Endothelial cell of umbilical vein (primary cell): ENCODE measurements at regions not wholly inside any gene's neighbourhood (a gene's known extent, or its start where the extent isn't known, plus 50 kb on each side); places are given as distances from the start of the nearest gene placed in this dataset.

Source experiments
- BruUV-seq: library from RNA; stranded (reverse); fragments of 400-500 nt; replicated peaks from 2 replicates; lab custom pipeline; 2021; lab: Mats Ljungman, UMichigan
- CTCF ChIA-PET: fragments of 300-600, 350-600 bp; sonication (Branson Sonifier 250); formaldehyde crosslinking; loops from one replicate; lab custom pipeline; 2021; ENCODE audit warnings: antibody characterized with exemption, inconsistent platforms; lab: Charles Lee
- POLR2A ChIA-PET: fragments of 300-600, 350-600 bp; sonication (Branson Sonifier 250); formaldehyde crosslinking; loops from one replicate; lab custom pipeline; 2021; ENCODE audit warnings: antibody characterized with exemption, inconsistent platforms; lab: Charles Lee
- DNase-seq: peaks from one replicate; pipeline ENCODE4 v3.0.0-alpha.2; 2011; ENCODE audit warnings: low read depth, low spot score
- FAIRE-seq: peaks from 2 replicates; lab custom pipeline; 2011; peaks lifted over from hg19 to GRCh38; lab: Jason Lieb, UNC
- H2AFZ ChIP-seq: 2 replicates; pipeline ENCODE4 v1.6.0; 2012; ENCODE audit warnings: low read depth, low read length, control low read depth, inconsistent platforms
- H3K27ac ChIP-seq: 2 replicates; pipeline ENCODE4 v1.5.1; 2011; ENCODE audit warnings: low read depth, mild to moderate bottlenecking, control low read depth, low read length, moderate library complexity; ENCODE audit not compliant: insufficient read depth
- H3K27me3 ChIP-seq, 2 experiments: 2 replicates each; pipeline versions ENCODE4 v1.6.0 to v1.6.1; 2011; ENCODE audit warnings: low read length in 2 of 2, mixed read lengths in 1 of 2; ENCODE audit not compliant: control insufficient read depth in 2 of 2, insufficient read depth in 2 of 2
- H3K36me3 ChIP-seq, 2 experiments: 2 replicates in 1 of 2; 3 replicates in 1 of 2; pipeline ENCODE4 v1.5.1; 2011; ENCODE audit warnings: low read length in 2 of 2, mild to moderate bottlenecking in 1 of 2, moderate library complexity in 1 of 2; ENCODE audit not compliant: control insufficient read depth in 2 of 2, insufficient read depth in 2 of 2; ENCODE audit errors: extremely low read depth in 1 of 2
- H3K4me1 ChIP-seq: 3 replicates; pipeline ENCODE4 v1.5.1; 2011; ENCODE audit warnings: mild to moderate bottlenecking, low read length; ENCODE audit not compliant: control insufficient read depth, insufficient read depth; ENCODE audit errors: extremely low read depth
- H3K4me2 ChIP-seq: 2 replicates; pipeline ENCODE4 v1.6.1; 2011; ENCODE audit warnings: low read length, control low read depth, mixed read lengths; ENCODE audit not compliant: insufficient read depth
- H3K4me3 ChIP-seq, 3 experiments: fragments of 200-600 bp in 1 of 3; sonication (generic), shearing (Covaris generic) in 1 of 3; replicated peaks in 1 of 3; 2 replicates each; pipeline ENCODE4 v1.5.1; 2011 to 2016; ENCODE audit warnings: control low read depth in 3 of 3, low read length in 3 of 3, mild to moderate bottlenecking in 2 of 3, inconsistent platforms in 1 of 3, low read depth in 1 of 3, moderate library complexity in 1 of 3; ENCODE audit not compliant: insufficient read depth in 1 of 3
- H3K79me2 ChIP-seq: 2 replicates; pipeline ENCODE4 v1.6.0; 2012; ENCODE audit warnings: low read length, inconsistent platforms; ENCODE audit not compliant: control insufficient read depth, insufficient read depth
- H3K9ac ChIP-seq: replicated peaks from 2 replicates; pipeline ENCODE3; 2011; ENCODE audit warnings: low read length, control low read depth; ENCODE audit not compliant: insufficient read depth; ENCODE audit errors: extremely low read depth
- H3K9me1 ChIP-seq: replicated peaks from 3 replicates; pipeline ENCODE4 v1.6.0; 2011; ENCODE audit warnings: mild to moderate bottlenecking, low read length; ENCODE audit not compliant: control insufficient read depth, insufficient read depth; ENCODE audit errors: extremely low read depth
- H3K9me3 ChIP-seq: replicated peaks from 2 replicates; pipeline ENCODE4 v1.5.1; 2012; ENCODE audit warnings: low read length, inconsistent platforms; ENCODE audit not compliant: control insufficient read depth, insufficient read depth
- H4K20me1 ChIP-seq: replicated peaks from 2 replicates; pipeline ENCODE3; 2011; ENCODE audit warnings: mild to moderate bottlenecking, low read length; ENCODE audit not compliant: control insufficient read depth, insufficient read depth; ENCODE audit errors: extremely low read depth
- EZH2 ChIP-seq: IDR thresholded peaks from 2 replicates; pipeline ENCODE4 v1.6.1; 2012; ENCODE audit warnings: borderline replicate concordance, low read depth, mild to moderate bottlenecking, moderate library complexity, low read length, inconsistent platforms; ENCODE audit not compliant: severe bottlenecking
- FOS ChIP-seq: IDR thresholded peaks from 2 replicates; pipeline ENCODE4 v1.6.1; 2011; ENCODE audit warnings: mild to moderate bottlenecking, low read length, moderate library complexity, borderline replicate concordance; ENCODE audit not compliant: insufficient read depth
- GATA2 ChIP-seq: IDR thresholded peaks from 2 replicates; pipeline ENCODE4 v1.7.0; 2011; ENCODE audit warnings: low read depth, mild to moderate bottlenecking, moderate library complexity, mixed read lengths, low read length; ENCODE audit not compliant: insufficient read length, insufficient read depth
- JUN ChIP-seq: IDR thresholded peaks from 2 replicates; pipeline ENCODE4 v1.6.1; 2011; ENCODE audit warnings: borderline replicate concordance, low read depth; ENCODE audit not compliant: insufficient read length, insufficient read depth
- MYC ChIP-seq: IDR thresholded peaks from one replicate; pipeline ENCODE4 v1.6.1; 2011; ENCODE audit warnings: mild to moderate bottlenecking, low read depth, low read length
- POLR2A ChIP-seq: IDR thresholded peaks from 2 replicates; pipeline ENCODE4 v1.6.1; 2012; ENCODE audit warnings: low read depth, mild to moderate bottlenecking, control low read depth, low read length
- POLR2AphosphoS5 ChIP-seq: IDR thresholded peaks from 2 replicates; pipeline ENCODE4 v1.6.1; 2012; ENCODE audit warnings: low read depth, mild to moderate bottlenecking, control low read depth, low read length, moderate library complexity; ENCODE audit not compliant: insufficient read depth
- dilution Hi-C: fragments of 300-500 bp; cut with MboI; formaldehyde crosslinking; loops from one replicate; pipeline ENCODE4 v1.15.0; 2019; ENCODE audit warnings: low sequenced_read_pairs; ENCODE audit not compliant: extremely low pct_ligation_motif_present
- intact Hi-C: fragments of 100-400 bp; cut with micrococcal nuclease; formaldehyde crosslinking; loops from one replicate; pipeline ENCODE4 v1.10.0; 2022
- TF ChIP-seq, protein P1 (sequence below), 2 donors: IDR thresholded peaks; 1 replicate in 1 of 2; 2 replicates in 1 of 2; pipeline ENCODE4 v1.5.1; 2011; ENCODE audit warnings: low read length in 2 of 2, mild to moderate bottlenecking in 2 of 2, moderate library complexity in 2 of 2, control low read depth in 1 of 2, inconsistent platforms in 1 of 2, low read depth in 1 of 2; ENCODE audit not compliant: insufficient read depth in 1 of 2; ENCODE audit errors: extremely low read depth in 1 of 2
- TF ChIP-seq, protein P2 (sequence below): IDR thresholded peaks from 2 replicates; pipeline ENCODE4 v1.6.1; 2011; ENCODE audit not compliant: insufficient read depth, insufficient read length

DNA sequence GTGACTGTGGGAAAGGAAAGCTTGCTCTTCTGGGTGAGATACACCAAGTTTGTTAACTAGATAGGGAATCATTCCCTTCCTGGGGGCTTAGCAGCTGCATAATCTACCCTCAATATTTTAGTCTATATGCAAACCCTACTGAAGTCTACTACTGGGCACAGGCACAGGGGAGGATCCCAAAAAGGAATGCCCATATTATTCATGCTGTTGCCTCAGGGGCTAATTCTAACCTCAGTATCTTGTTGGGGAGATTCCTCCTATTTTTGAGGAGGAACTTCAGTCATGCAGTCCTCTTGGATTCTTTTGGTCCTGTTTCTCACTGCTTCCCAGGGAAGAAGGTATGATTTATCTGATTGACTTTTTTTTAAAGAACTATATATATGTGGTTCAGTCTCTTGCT lies 58.9 kb upstream of the ANKS1B start:
- Histone ChIP-seq H3K9ac (no peak overlapping the region), H3K4me3 (no peak overlapping the region), H3K79me2 (no peaks in the 10 kb centered on the region), H4K20me1 (no peaks in the 10 kb centered on the region), H3K27me3 (no peaks in the 10 kb centered on the region), H3K9me3 (no peaks in the 10 kb centered on the region), H3K4me1 (no peaks in the 10 kb centered on the region), H3K27ac (no peak overlapping the region), H3K4me2 (no peak overlapping the region), H3K9me1 (no peaks in the 10 kb centered on the region), H3K36me3 (no peaks in the 10 kb centered on the region), H2AFZ (no peak overlapping the region)
- dilution Hi-C loops (no loop called here), intact Hi-C loops (no loop called here)
- CTCF ChIA-PET = interaction anchor here (1.6 kb wide), 1 partner anchor 13 kb away, joined by 3 read pairs; no protein-coding TSS in a partner anchor
- BruUV-seq = no TSS peak
- FAIRE-seq (no peak), DNase-seq (no peak)
- POLR2A ChIA-PET = no interaction called here
- TF ChIP-seq, protein P1, sequence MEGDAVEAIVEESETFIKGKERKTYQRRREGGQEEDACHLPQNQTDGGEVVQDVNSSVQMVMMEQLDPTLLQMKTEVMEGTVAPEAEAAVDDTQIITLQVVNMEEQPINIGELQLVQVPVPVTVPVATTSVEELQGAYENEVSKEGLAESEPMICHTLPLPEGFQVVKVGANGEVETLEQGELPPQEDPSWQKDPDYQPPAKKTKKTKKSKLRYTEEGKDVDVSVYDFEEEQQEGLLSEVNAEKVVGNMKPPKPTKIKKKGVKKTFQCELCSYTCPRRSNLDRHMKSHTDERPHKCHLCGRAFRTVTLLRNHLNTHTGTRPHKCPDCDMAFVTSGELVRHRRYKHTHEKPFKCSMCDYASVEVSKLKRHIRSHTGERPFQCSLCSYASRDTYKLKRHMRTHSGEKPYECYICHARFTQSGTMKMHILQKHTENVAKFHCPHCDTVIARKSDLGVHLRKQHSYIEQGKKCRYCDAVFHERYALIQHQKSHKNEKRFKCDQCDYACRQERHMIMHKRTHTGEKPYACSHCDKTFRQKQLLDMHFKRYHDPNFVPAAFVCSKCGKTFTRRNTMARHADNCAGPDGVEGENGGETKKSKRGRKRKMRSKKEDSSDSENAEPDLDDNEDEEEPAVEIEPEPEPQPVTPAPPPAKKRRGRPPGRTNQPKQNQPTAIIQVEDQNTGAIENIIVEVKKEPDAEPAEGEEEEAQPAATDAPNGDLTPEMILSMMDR (IDR thresholded peaks at IDR 0.05; ENCODE audit: extremely low read depth in 1 of 2, insufficient read depth in 1 of 2, low read depth in 1 of 2, low read length in 2 of 2) = no peak
- no peak for TF ChIP-seq POLR2A
- TF ChIP-seq FOS = no peak
- TF ChIP-seq GATA2 = no peak
- TF ChIP-seq EZH2 = no peak
- no peak for TF ChIP-seq MYC
- TF ChIP-seq POLR2AphosphoS5 = no peak
- TF ChIP-seq, protein P2, sequence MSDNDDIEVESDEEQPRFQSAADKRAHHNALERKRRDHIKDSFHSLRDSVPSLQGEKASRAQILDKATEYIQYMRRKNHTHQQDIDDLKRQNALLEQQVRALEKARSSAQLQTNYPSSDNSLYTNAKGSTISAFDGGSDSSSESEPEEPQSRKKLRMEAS = no peak
- no peak for TF ChIP-seq JUN
